ENCODE measurements at regions not wholly inside any gene's neighbourhood (a gene's known extent, or its start where the extent isn't known, plus 50 kb on each side); places are given as distances from the start of the nearest gene placed in this dataset.
"Not testable (repeated sequence)": the region's sequence is repeated elsewhere in the genome, so short reads cannot be mapped to it uniquely, and the experiment has no call there.

- intact Hi-C loops (cut with DNase I), result no loop called here
- ATAC-seq (ENCODE audit: low FRiP score), result peak; percentile 76
- peak in 1 of 2 donors; percentile 74 for DNase-seq
- Histone ChIP-seq H3K27me3 (ENCODE audit: control insufficient read depth in 1 of 2, insufficient read depth in 2 of 2, low read length in 1 of 2) (no peaks in the 10 kb centered on the region), H3K36me3 (ENCODE audit: control insufficient read depth in 1 of 2, insufficient read depth in 2 of 2, low read length in 1 of 2) (no peaks in the 10 kb centered on the region), H3K4me3 (ENCODE audit: low read length in 2 of 2) (no peak overlapping the region), H3K4me1 (ENCODE audit: control insufficient read depth in 1 of 2, insufficient read depth in 2 of 2, low read length in 2 of 2) (peaks cover 0 to 1% of the 10 kb centered on the region in 2 donors), H3K9me3 (ENCODE audit: control insufficient read depth, low read length) (no peaks in the 10 kb centered on the region), H3K27ac (ENCODE audit: low read depth in 1 of 2, low read length in 2 of 2) (peak overlapping the region; percentile 17 to 22)
- WGBS, 2 donors, result 0 to 5% methylated on average over 2 of the region's 2 CpGs
Observed at GRCh38 chr4:126899331-126899801, 733.4 kb upstream of the INTU start.

GRCh38 chr4:126906466-126906865, 726.3 kb upstream of the INTU start:
- H3K4me3 ChIP-seq (ENCODE audit: low read length in 2 of 2), result no peak overlapping the region
- ATAC-seq (ENCODE audit: low FRiP score) (no peak), DNase-seq (no peak)
- no peaks in the 10 kb centered on the region for H3K36me3 ChIP-seq (ENCODE audit: control insufficient read depth in 1 of 2, insufficient read depth in 2 of 2, low read length in 1 of 2)
- intact Hi-C loops (cut with DNase I), result no loop called here
- no peaks in the 10 kb centered on the region for H3K27me3 ChIP-seq (ENCODE audit: control insufficient read depth in 1 of 2, insufficient read depth in 2 of 2, low read length in 1 of 2)
- no peaks in the 10 kb centered on the region for H3K4me1 ChIP-seq (ENCODE audit: control insufficient read depth in 1 of 2, insufficient read depth in 2 of 2, low read length in 2 of 2)
- H3K27ac ChIP-seq (ENCODE audit: low read depth in 1 of 2, low read length in 2 of 2), result no peak overlapping the region
- H3K9me3 ChIP-seq (ENCODE audit: control insufficient read depth, low read length), result no peaks in the 10 kb centered on the region
- 94 to 96% methylated on average over 3 of the region's 3 CpGs for WGBS, 2 donors

- no peak for ATAC-seq (ENCODE audit: low FRiP score)
- intact Hi-C loops (cut with DNase I), result no loop called here
- Histone ChIP-seq H3K27me3 (ENCODE audit: control insufficient read depth in 1 of 2, insufficient read depth in 2 of 2, low read length in 1 of 2) (no peaks in the 10 kb centered on the region), H3K4me3 (ENCODE audit: low read length in 2 of 2) (no peak overlapping the region), H3K9me3 (ENCODE audit: control insufficient read depth, low read length) (no peaks in the 10 kb centered on the region), H3K27ac (ENCODE audit: low read depth in 1 of 2, low read length in 2 of 2) (no peak overlapping the region), H3K4me1 (ENCODE audit: control insufficient read depth in 1 of 2, insufficient read depth in 2 of 2, low read length in 2 of 2) (no peaks in the 10 kb centered on the region), H3K36me3 (ENCODE audit: control insufficient read depth in 1 of 2, insufficient read depth in 2 of 2, low read length in 1 of 2) (no peaks in the 10 kb centered on the region)
- no peak for DNase-seq
- 82 to 100% methylated on average over 1 of the region's 1 CpG for WGBS, 2 donors
Observed at GRCh38 chr4:126907389-126907788, 725.4 kb upstream of the INTU start.

- 18 to 22% methylated on average over 3 of the region's 3 CpGs for WGBS, 2 donors
- no peaks in the 10 kb centered on the region for H3K9me3 ChIP-seq (ENCODE audit: control insufficient read depth, low read length)
- H3K4me3 ChIP-seq (ENCODE audit: low read length in 2 of 2), result peak overlapping the region; percentile 59 to 76
- H3K36me3 ChIP-seq (ENCODE audit: control insufficient read depth in 1 of 2, insufficient read depth in 2 of 2, low read length in 1 of 2), result no peaks in the 10 kb centered on the region
- H3K27me3 ChIP-seq (ENCODE audit: control insufficient read depth in 1 of 2, insufficient read depth in 2 of 2, low read length in 1 of 2), result no peaks in the 10 kb centered on the region
- DNase-seq (no peak), ATAC-seq (ENCODE audit: low FRiP score) (no peak)
- intact Hi-C loops (cut with DNase I), result no loop called here
- no peak overlapping the region for H3K27ac ChIP-seq (ENCODE audit: low read depth in 1 of 2, low read length in 2 of 2)
- H3K4me1 ChIP-seq (ENCODE audit: control insufficient read depth in 1 of 2, insufficient read depth in 2 of 2, low read length in 2 of 2), result peaks cover 0 to 2% of the 10 kb centered on the region in 2 donors
Observed at GRCh38 chr4:126916049-126916625, 716.6 kb upstream of the INTU start.

GRCh38 chr4:126916626-126917140, 716.1 kb upstream of the INTU start:
- no peak overlapping the region for H3K27ac ChIP-seq (ENCODE audit: low read depth in 1 of 2, low read length in 2 of 2)
- intact Hi-C loops (cut with DNase I), result no loop called here

GRCh38 chr4:126922328-126922938, 710.3 kb upstream of the INTU start:
- not testable (repeated sequence) for H3K9me3 ChIP-seq (ENCODE audit: control insufficient read depth, low read length); ATAC-seq (ENCODE audit: low FRiP score)

More at GRCh38 chr4:126916626-126917140, 716.1 kb upstream of the INTU start:
- Histone ChIP-seq H3K4me1 (ENCODE audit: control insufficient read depth in 1 of 2, insufficient read depth in 2 of 2, low read length in 2 of 2) (peaks cover 0 to 2% of the 10 kb centered on the region in 2 donors), H3K9me3 (ENCODE audit: control insufficient read depth, low read length) (no peaks in the 10 kb centered on the region), H3K36me3 (ENCODE audit: control insufficient read depth in 1 of 2, insufficient read depth in 2 of 2, low read length in 1 of 2) (no peaks in the 10 kb centered on the region), H3K27me3 (ENCODE audit: control insufficient read depth in 1 of 2, insufficient read depth in 2 of 2, low read length in 1 of 2) (no peaks in the 10 kb centered on the region), H3K4me3 (ENCODE audit: low read length in 2 of 2) (peak overlapping the region; percentile 59 to 76)
- peak; percentile 67 for ATAC-seq (ENCODE audit: low FRiP score)
- DNase-seq, result no peak
- WGBS, 2 donors, result 6% methylated on average over 10 of the region's 10 CpGs

GRCh38 chr4:126924237-126924636, 708.5 kb upstream of the INTU start:
- Histone ChIP-seq H3K27ac (ENCODE audit: low read depth in 1 of 2, low read length in 2 of 2) (no peak overlapping the region), H3K4me1 (ENCODE audit: control insufficient read depth in 1 of 2, insufficient read depth in 2 of 2, low read length in 2 of 2) (no peaks in the 10 kb centered on the region), H3K9me3 (ENCODE audit: control insufficient read depth, low read length) (no peaks in the 10 kb centered on the region), H3K4me3 (ENCODE audit: low read length in 2 of 2) (no peak overlapping the region), H3K36me3 (ENCODE audit: control insufficient read depth in 1 of 2, insufficient read depth in 2 of 2, low read length in 1 of 2) (no peaks in the 10 kb centered on the region), H3K27me3 (ENCODE audit: control insufficient read depth in 1 of 2, insufficient read depth in 2 of 2, low read length in 1 of 2) (no peaks in the 10 kb centered on the region)
- intact Hi-C loops (cut with DNase I), result no loop called here
- ATAC-seq (ENCODE audit: low FRiP score), result no peak
- DNase-seq, result no peak

More at GRCh38 chr4:126922328-126922938, 710.3 kb upstream of the INTU start:
- H3K4me1 ChIP-seq (ENCODE audit: control insufficient read depth in 1 of 2, insufficient read depth in 2 of 2, low read length in 2 of 2); intact Hi-C loops (cut with DNase I); H3K27me3 ChIP-seq (ENCODE audit: control insufficient read depth in 1 of 2, insufficient read depth in 2 of 2, low read length in 1 of 2); DNase-seq; H3K27ac ChIP-seq (ENCODE audit: low read depth in 1 of 2, low read length in 2 of 2); H3K36me3 ChIP-seq (ENCODE audit: control insufficient read depth in 1 of 2, insufficient read depth in 2 of 2, low read length in 1 of 2); H3K4me3 ChIP-seq (ENCODE audit: low read length in 2 of 2): not testable (repeated sequence)
- 98% methylated on average over 3 of the region's 3 CpGs for WGBS, 2 donors

GRCh38 chr4:126930059-126930458, 702.7 kb upstream of the INTU start:
- H3K4me3 ChIP-seq (ENCODE audit: low read length in 2 of 2); H3K36me3 ChIP-seq (ENCODE audit: control insufficient read depth in 1 of 2, insufficient read depth in 2 of 2, low read length in 1 of 2); H3K27ac ChIP-seq (ENCODE audit: low read depth in 1 of 2, low read length in 2 of 2); ATAC-seq (ENCODE audit: low FRiP score); intact Hi-C loops (cut with DNase I); DNase-seq; H3K9me3 ChIP-seq (ENCODE audit: control insufficient read depth, low read length); H3K27me3 ChIP-seq (ENCODE audit: control insufficient read depth in 1 of 2, insufficient read depth in 2 of 2, low read length in 1 of 2); H3K4me1 ChIP-seq (ENCODE audit: control insufficient read depth in 1 of 2, insufficient read depth in 2 of 2, low read length in 2 of 2): not testable (repeated sequence)
- 92% methylated on average over 4 of the region's 4 CpGs; no CpG with 5 or more reads in 1 of the 2 donors for WGBS, 2 donors

GRCh38 chr4:126935801-126936200, 697.0 kb upstream of the INTU start:
- Histone ChIP-seq H3K27ac (ENCODE audit: low read depth in 1 of 2, low read length in 2 of 2) (no peak overlapping the region), H3K9me3 (ENCODE audit: control insufficient read depth, low read length) (no peaks in the 10 kb centered on the region), H3K27me3 (ENCODE audit: control insufficient read depth in 1 of 2, insufficient read depth in 2 of 2, low read length in 1 of 2) (no peaks in the 10 kb centered on the region), H3K4me1 (ENCODE audit: control insufficient read depth in 1 of 2, insufficient read depth in 2 of 2, low read length in 2 of 2) (peaks cover 0 to 2% of the 10 kb centered on the region in 2 donors), H3K36me3 (ENCODE audit: control insufficient read depth in 1 of 2, insufficient read depth in 2 of 2, low read length in 1 of 2) (no peaks in the 10 kb centered on the region), H3K4me3 (ENCODE audit: low read length in 2 of 2) (no peak overlapping the region)
- DNase-seq (no peak), ATAC-seq (ENCODE audit: low FRiP score) (no peak)
- intact Hi-C loops (cut with DNase I), result no loop called here
- 74 to 82% methylated on average over 4 of the region's 4 CpGs for WGBS, 2 donors
